Endothelial cell of umbilical vein (primary cell): ENCODE measurements at regions not wholly inside any gene's neighbourhood (a gene's known extent, or its start where the extent isn't known, plus 50 kb on each side); places are given as distances from the start of the nearest gene placed in this dataset.

Source experiments
- BruUV-seq: library from RNA; stranded (reverse); fragments of 400-500 nt; replicated peaks from 2 replicates; lab custom pipeline; 2021; lab: Mats Ljungman, UMichigan
- CTCF ChIA-PET: fragments of 300-600, 350-600 bp; sonication (Branson Sonifier 250); formaldehyde crosslinking; loops from one replicate; lab custom pipeline; 2021; ENCODE audit warnings: antibody characterized with exemption, inconsistent platforms; lab: Charles Lee
- POLR2A ChIA-PET: fragments of 300-600, 350-600 bp; sonication (Branson Sonifier 250); formaldehyde crosslinking; loops from one replicate; lab custom pipeline; 2021; ENCODE audit warnings: antibody characterized with exemption, inconsistent platforms; lab: Charles Lee
- DNase-seq: peaks from one replicate; pipeline ENCODE4 v3.0.0-alpha.2; 2011; ENCODE audit warnings: low read depth, low spot score
- FAIRE-seq: peaks from 2 replicates; lab custom pipeline; 2011; peaks lifted over from hg19 to GRCh38; lab: Jason Lieb, UNC
- H2AFZ ChIP-seq: 2 replicates; pipeline ENCODE4 v1.6.0; 2012; ENCODE audit warnings: low read depth, low read length, control low read depth, inconsistent platforms
- H3K27ac ChIP-seq: 2 replicates; pipeline ENCODE4 v1.5.1; 2011; ENCODE audit warnings: low read depth, mild to moderate bottlenecking, control low read depth, low read length, moderate library complexity; ENCODE audit not compliant: insufficient read depth
- H3K27me3 ChIP-seq, 2 experiments: 2 replicates each; pipeline versions ENCODE4 v1.6.0 to v1.6.1; 2011; ENCODE audit warnings: low read length in 2 of 2, mixed read lengths in 1 of 2; ENCODE audit not compliant: control insufficient read depth in 2 of 2, insufficient read depth in 2 of 2
- H3K36me3 ChIP-seq, 2 experiments: 2 replicates in 1 of 2; 3 replicates in 1 of 2; pipeline ENCODE4 v1.5.1; 2011; ENCODE audit warnings: low read length in 2 of 2, mild to moderate bottlenecking in 1 of 2, moderate library complexity in 1 of 2; ENCODE audit not compliant: control insufficient read depth in 2 of 2, insufficient read depth in 2 of 2; ENCODE audit errors: extremely low read depth in 1 of 2
- H3K4me1 ChIP-seq: 3 replicates; pipeline ENCODE4 v1.5.1; 2011; ENCODE audit warnings: mild to moderate bottlenecking, low read length; ENCODE audit not compliant: control insufficient read depth, insufficient read depth; ENCODE audit errors: extremely low read depth
- H3K4me2 ChIP-seq: 2 replicates; pipeline ENCODE4 v1.6.1; 2011; ENCODE audit warnings: low read length, control low read depth, mixed read lengths; ENCODE audit not compliant: insufficient read depth
- H3K4me3 ChIP-seq, 3 experiments: fragments of 200-600 bp in 1 of 3; sonication (generic), shearing (Covaris generic) in 1 of 3; replicated peaks in 1 of 3; 2 replicates each; pipeline ENCODE4 v1.5.1; 2011 to 2016; ENCODE audit warnings: control low read depth in 3 of 3, low read length in 3 of 3, mild to moderate bottlenecking in 2 of 3, inconsistent platforms in 1 of 3, low read depth in 1 of 3, moderate library complexity in 1 of 3; ENCODE audit not compliant: insufficient read depth in 1 of 3
- H3K79me2 ChIP-seq: 2 replicates; pipeline ENCODE4 v1.6.0; 2012; ENCODE audit warnings: low read length, inconsistent platforms; ENCODE audit not compliant: control insufficient read depth, insufficient read depth
- H3K9ac ChIP-seq: replicated peaks from 2 replicates; pipeline ENCODE3; 2011; ENCODE audit warnings: low read length, control low read depth; ENCODE audit not compliant: insufficient read depth; ENCODE audit errors: extremely low read depth
- H3K9me1 ChIP-seq: replicated peaks from 3 replicates; pipeline ENCODE4 v1.6.0; 2011; ENCODE audit warnings: mild to moderate bottlenecking, low read length; ENCODE audit not compliant: control insufficient read depth, insufficient read depth; ENCODE audit errors: extremely low read depth
- H3K9me3 ChIP-seq: replicated peaks from 2 replicates; pipeline ENCODE4 v1.5.1; 2012; ENCODE audit warnings: low read length, inconsistent platforms; ENCODE audit not compliant: control insufficient read depth, insufficient read depth
- H4K20me1 ChIP-seq: replicated peaks from 2 replicates; pipeline ENCODE3; 2011; ENCODE audit warnings: mild to moderate bottlenecking, low read length; ENCODE audit not compliant: control insufficient read depth, insufficient read depth; ENCODE audit errors: extremely low read depth
- EZH2 ChIP-seq: IDR thresholded peaks from 2 replicates; pipeline ENCODE4 v1.6.1; 2012; ENCODE audit warnings: borderline replicate concordance, low read depth, mild to moderate bottlenecking, moderate library complexity, low read length, inconsistent platforms; ENCODE audit not compliant: severe bottlenecking
- FOS ChIP-seq: IDR thresholded peaks from 2 replicates; pipeline ENCODE4 v1.6.1; 2011; ENCODE audit warnings: mild to moderate bottlenecking, low read length, moderate library complexity, borderline replicate concordance; ENCODE audit not compliant: insufficient read depth
- GATA2 ChIP-seq: IDR thresholded peaks from 2 replicates; pipeline ENCODE4 v1.7.0; 2011; ENCODE audit warnings: low read depth, mild to moderate bottlenecking, moderate library complexity, mixed read lengths, low read length; ENCODE audit not compliant: insufficient read length, insufficient read depth
- JUN ChIP-seq: IDR thresholded peaks from 2 replicates; pipeline ENCODE4 v1.6.1; 2011; ENCODE audit warnings: borderline replicate concordance, low read depth; ENCODE audit not compliant: insufficient read length, insufficient read depth
- MAX ChIP-seq: IDR thresholded peaks from 2 replicates; pipeline ENCODE4 v1.6.1; 2011; ENCODE audit not compliant: insufficient read depth, insufficient read length
- MYC ChIP-seq: IDR thresholded peaks from one replicate; pipeline ENCODE4 v1.6.1; 2011; ENCODE audit warnings: mild to moderate bottlenecking, low read depth, low read length
- POLR2A ChIP-seq: IDR thresholded peaks from 2 replicates; pipeline ENCODE4 v1.6.1; 2012; ENCODE audit warnings: low read depth, mild to moderate bottlenecking, control low read depth, low read length
- POLR2AphosphoS5 ChIP-seq: IDR thresholded peaks from 2 replicates; pipeline ENCODE4 v1.6.1; 2012; ENCODE audit warnings: low read depth, mild to moderate bottlenecking, control low read depth, low read length, moderate library complexity; ENCODE audit not compliant: insufficient read depth
- dilution Hi-C: fragments of 300-500 bp; cut with MboI; formaldehyde crosslinking; loops from one replicate; pipeline ENCODE4 v1.15.0; 2019; ENCODE audit warnings: low sequenced_read_pairs; ENCODE audit not compliant: extremely low pct_ligation_motif_present
- intact Hi-C: fragments of 100-400 bp; cut with micrococcal nuclease; formaldehyde crosslinking; loops from one replicate; pipeline ENCODE4 v1.10.0; 2022
- TF ChIP-seq, protein P1 (sequence below), 2 donors: IDR thresholded peaks; 1 replicate in 1 of 2; 2 replicates in 1 of 2; pipeline ENCODE4 v1.5.1; 2011; ENCODE audit warnings: low read length in 2 of 2, mild to moderate bottlenecking in 2 of 2, moderate library complexity in 2 of 2, control low read depth in 1 of 2, inconsistent platforms in 1 of 2, low read depth in 1 of 2; ENCODE audit not compliant: insufficient read depth in 1 of 2; ENCODE audit errors: extremely low read depth in 1 of 2

- TF ChIP-seq GATA2 = no peak
- TF ChIP-seq POLR2AphosphoS5 = no peak
- no peak for TF ChIP-seq MYC
- TF ChIP-seq EZH2 = no peak
- TF ChIP-seq FOS = no peak
- no peak for TF ChIP-seq POLR2A
- TF ChIP-seq JUN = no peak
- no peak for TF ChIP-seq MAX
- TF ChIP-seq, protein P1, sequence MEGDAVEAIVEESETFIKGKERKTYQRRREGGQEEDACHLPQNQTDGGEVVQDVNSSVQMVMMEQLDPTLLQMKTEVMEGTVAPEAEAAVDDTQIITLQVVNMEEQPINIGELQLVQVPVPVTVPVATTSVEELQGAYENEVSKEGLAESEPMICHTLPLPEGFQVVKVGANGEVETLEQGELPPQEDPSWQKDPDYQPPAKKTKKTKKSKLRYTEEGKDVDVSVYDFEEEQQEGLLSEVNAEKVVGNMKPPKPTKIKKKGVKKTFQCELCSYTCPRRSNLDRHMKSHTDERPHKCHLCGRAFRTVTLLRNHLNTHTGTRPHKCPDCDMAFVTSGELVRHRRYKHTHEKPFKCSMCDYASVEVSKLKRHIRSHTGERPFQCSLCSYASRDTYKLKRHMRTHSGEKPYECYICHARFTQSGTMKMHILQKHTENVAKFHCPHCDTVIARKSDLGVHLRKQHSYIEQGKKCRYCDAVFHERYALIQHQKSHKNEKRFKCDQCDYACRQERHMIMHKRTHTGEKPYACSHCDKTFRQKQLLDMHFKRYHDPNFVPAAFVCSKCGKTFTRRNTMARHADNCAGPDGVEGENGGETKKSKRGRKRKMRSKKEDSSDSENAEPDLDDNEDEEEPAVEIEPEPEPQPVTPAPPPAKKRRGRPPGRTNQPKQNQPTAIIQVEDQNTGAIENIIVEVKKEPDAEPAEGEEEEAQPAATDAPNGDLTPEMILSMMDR (IDR thresholded peaks at IDR 0.05; ENCODE audit: extremely low read depth in 1 of 2, insufficient read depth in 1 of 2, low read depth in 1 of 2, low read length in 2 of 2) = no peak
- FAIRE-seq (no peak), DNase-seq (no peak)
- Histone ChIP-seq H3K36me3 (no peaks in the 10 kb centered on the region), H3K4me3 (no peak overlapping the region), H3K9ac (no peak overlapping the region), H2AFZ (no peak overlapping the region), H3K27me3 (no peaks in the 10 kb centered on the region), H3K27ac (no peak overlapping the region), H3K9me1 (no peaks in the 10 kb centered on the region), H3K79me2 (no peaks in the 10 kb centered on the region), H3K4me1 (peaks cover 2% of the 10 kb centered on the region), H3K9me3 (no peaks in the 10 kb centered on the region), H4K20me1 (no peaks in the 10 kb centered on the region), H3K4me2 (no peak overlapping the region)
- CTCF ChIA-PET = interaction anchor here (0.6 kb wide), 1 partner anchor 9 kb away, joined by 4 read pairs; no protein-coding TSS in a partner anchor
- dilution Hi-C loops (no loop called here), intact Hi-C loops (no loop called here)
- BruUV-seq = no TSS peak
- POLR2A ChIA-PET = no interaction called here
Measured at GRCh38 chr1:208879022-208879421, 634.8 kb upstream of the PLXNA2 start.
